ENCODE measurements at regions not wholly inside any gene's neighbourhood (a gene's known extent, or its start where the extent isn't known, plus 50 kb on each side); places are given as distances from the start of the nearest gene placed in this dataset.

- no peak for TF ChIP-seq CTCF (IDR thresholded peaks at IDR 0.05)
- no peak for TF ChIP-seq EZH2 (IDR thresholded peaks at IDR 0.05; ENCODE audit: borderline replicate concordance, insufficient read depth, low read depth, low read length, poor library complexity, severe bottlenecking)
Measured at GRCh38 chr1:182236651-182237077, 154.9 kb downstream of the GLUL start.

Measured in B cell (primary cell).